PC-9 (cell line): ENCODE measurements at regions not wholly inside any gene's neighbourhood (a gene's known extent, or its start where the extent isn't known, plus 50 kb on each side); places are given as distances from the start of the nearest gene placed in this dataset.

Experiments
- BruUV-seq: library from RNA; stranded (reverse); fragments of 400-500 nt; replicated peaks from 2 replicates; lab custom pipeline; 2021; lab: Mats Ljungman, UMichigan
- CTCF ChIA-PET: fragments of 300-600 bp; sonication (Branson Sonifier 250); formaldehyde crosslinking; loops from one replicate; lab custom pipeline; 2022; ENCODE audit warnings: antibody characterized with exemption; lab: Charles Lee
- POLR2A ChIA-PET: fragments of 300-600 bp; sonication (Branson Sonifier 250); formaldehyde crosslinking; loops from one replicate; lab custom pipeline; 2022; ENCODE audit warnings: antibody characterized with exemption; ENCODE audit not compliant: unreplicated experiment; lab: Charles Lee
- DNase-seq, 2 experiments: peaks; one replicate each; pipeline versions ENCODE4 v3.0.0 to v3.0.0-alpha.2; 2015 to 2022; ENCODE audit warnings: mixed read lengths in 1 of 2
- H2AFZ ChIP-seq: fragments of 200-600 bp; sonication (generic); 2 replicates; pipeline ENCODE4 v1.8.1; 2017; ENCODE audit warnings: antibody characterized with exemption
- H3F3A ChIP-seq: fragments of 200-600 bp; sonication (generic); 2 replicates; pipeline ENCODE4 v1.8.1; 2017; ENCODE audit warnings: antibody characterized with exemption, mild to moderate bottlenecking, low read depth; ENCODE audit not compliant: insufficient read depth
- H3K27ac ChIP-seq: fragments of 200-600 bp; sonication (generic); 2 replicates; pipeline ENCODE4 v1.6.1; 2016; ENCODE audit warnings: mixed run types
- H3K27me3 ChIP-seq: fragments of 200-600 bp; sonication (generic); 2 replicates; pipeline ENCODE4 v1.6.1; 2016; ENCODE audit warnings: low read depth, mixed run types; ENCODE audit not compliant: insufficient read depth
- H3K36me3 ChIP-seq: fragments of 200-600 bp; sonication (generic); 2 replicates; pipeline ENCODE4 v1.6.1; 2016; ENCODE audit warnings: low read depth, mixed run types
- H3K4me1 ChIP-seq: fragments of 200-600 bp; sonication (generic); replicated peaks from 2 replicates; pipeline ENCODE4 v1.6.1; 2016; ENCODE audit warnings: mixed run types; ENCODE audit not compliant: insufficient read depth
- H3K4me2 ChIP-seq: fragments of 200-600 bp; sonication (generic); 2 replicates; pipeline ENCODE4 v1.6.1; 2017; ENCODE audit warnings: mixed run types
- H3K4me3 ChIP-seq: fragments of 200-600 bp; sonication (generic); 2 replicates; pipeline ENCODE4 v1.6.1; 2016; ENCODE audit warnings: mixed run types
- H3K79me2 ChIP-seq: fragments of 200-600 bp; sonication (generic); 2 replicates; pipeline ENCODE4 v1.6.1; 2017; ENCODE audit warnings: low read depth, mixed run types
- H3K9me2 ChIP-seq: fragments of 200-600 bp; sonication (generic); 2 replicates; pipeline ENCODE4 v1.8.1; 2017; ENCODE audit warnings: mild to moderate bottlenecking; ENCODE audit not compliant: insufficient read depth
- H3K9me3 ChIP-seq: fragments of 200-600 bp; sonication (generic); 2 replicates; pipeline ENCODE4 v1.8.1; 2016; ENCODE audit warnings: low read depth; ENCODE audit not compliant: insufficient read depth
- H4K20me1 ChIP-seq: fragments of 200-600 bp; sonication (generic); 2 replicates; pipeline ENCODE4 v1.8.1; 2017; ENCODE audit not compliant: insufficient read depth
- CTCF ChIP-seq: fragments of 200-600 bp; sonication (generic); conservative IDR thresholded peaks from 2 replicates; pipeline ENCODE4 v1.6.1; 2017; ENCODE audit warnings: mixed run types, antibody characterized with exemption, mild to moderate bottlenecking, moderate library complexity
- EZH2 ChIP-seq: fragments of 200-600 bp; sonication (generic); IDR thresholded peaks from 2 replicates; pipeline ENCODE4 v1.8.0; 2017; ENCODE audit warnings: antibody characterized with exemption, low read depth
- intact Hi-C: fragments of 100-400 bp; cut with micrococcal nuclease; formaldehyde crosslinking; loops from one replicate; pipeline ENCODE4 v1.10.0; 2022; ENCODE audit not compliant: unreplicated experiment

GRCh38 chr17:69735285-69735684 lies 320.8 kb downstream of the MAP2K6 start:
- Histone ChIP-seq H4K20me1 (no peaks in the 10 kb centered on the region), H2AFZ (no peak overlapping the region), H3F3A (no peaks in the 10 kb centered on the region), H3K27me3 (no peaks in the 10 kb centered on the region), H3K4me1 (peaks cover 7% of the 10 kb centered on the region; the same call in 1 of the 2 replicates), H3K79me2 (no peaks in the 10 kb centered on the region), H3K4me2 (no peak overlapping the region), H3K36me3 (no peaks in the 10 kb centered on the region), H3K9me3 (no peaks in the 10 kb centered on the region), H3K9me2 (no peaks in the 10 kb centered on the region), H3K4me3 (no peak overlapping the region), H3K27ac (no peak overlapping the region)
- ChIA-PET POLR2A (no interaction called here), CTCF (no interaction called here)
- BruUV-seq = no TSS peak
- TF ChIP-seq EZH2 = no peak
- intact Hi-C loops = no loop called here
- DNase-seq = no peak

DNA sequence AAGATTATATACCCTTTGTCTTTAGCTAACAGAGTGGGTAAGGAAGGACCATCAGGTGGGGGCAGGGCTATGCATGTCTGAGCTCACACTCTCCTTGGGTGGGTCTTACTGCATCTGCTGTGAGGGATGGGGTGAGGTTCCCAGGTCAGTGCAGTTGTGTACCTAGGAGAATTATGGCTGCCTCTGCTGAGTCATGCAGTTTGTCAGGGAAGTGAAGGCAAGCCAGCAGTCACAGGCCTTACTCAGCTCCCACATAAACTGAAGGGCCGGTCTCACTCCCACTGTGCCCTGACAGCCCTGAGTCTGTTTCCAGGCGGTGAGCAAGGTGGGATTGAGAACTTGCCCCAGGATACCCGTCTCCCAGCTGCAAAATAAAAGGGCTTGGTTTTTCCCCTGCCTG lies 328.6 kb downstream of the MAP2K6 start:
- no peaks in the 10 kb centered on the region for H4K20me1 ChIP-seq
- H3K4me1 ChIP-seq = no peaks in the 10 kb centered on the region
- no peaks in the 10 kb centered on the region for H3F3A ChIP-seq
- no peaks in the 10 kb centered on the region for H3K79me2 ChIP-seq
- ChIA-PET POLR2A (no interaction called here), CTCF (no interaction called here)
- intact Hi-C loops = no loop called here
- DNase-seq = no peak
- no peak overlapping the region for H3K27ac ChIP-seq
- no peak overlapping the region for H3K4me2 ChIP-seq
- H3K9me3 ChIP-seq = no peaks in the 10 kb centered on the region; the same call in 1 of the 2 replicates
- no peaks in the 10 kb centered on the region for H3K9me2 ChIP-seq
- no peaks in the 10 kb centered on the region for H3K36me3 ChIP-seq
- H3K27me3 ChIP-seq = no peaks in the 10 kb centered on the region
- TF ChIP-seq EZH2 = no peak
- peak overlapping the region; percentile 58; the same call in 1 of the 2 replicates for H2AFZ ChIP-seq
- no peak overlapping the region for H3K4me3 ChIP-seq
- BruUV-seq = no TSS peak

GRCh38 chr17:69744512-69745070 lies 330.1 kb downstream of the MAP2K6 start:
- Histone ChIP-seq H3K27ac (no peak overlapping the region), H3K4me1 (no peaks in the 10 kb centered on the region), H3K4me2 (no peak overlapping the region), H3F3A (no peaks in the 10 kb centered on the region), H3K36me3 (no peaks in the 10 kb centered on the region), H4K20me1 (no peaks in the 10 kb centered on the region), H2AFZ (no peak overlapping the region), H3K9me3 (no peaks in the 10 kb centered on the region; the same call in 1 of the 2 replicates), H3K79me2 (no peaks in the 10 kb centered on the region), H3K27me3 (no peaks in the 10 kb centered on the region), H3K4me3 (no peak overlapping the region), H3K9me2 (no peaks in the 10 kb centered on the region)
- no TSS peak for BruUV-seq
- POLR2A ChIA-PET = no interaction called here
- TF ChIP-seq EZH2 (no peak), CTCF (no peak)
- DNase-seq = no peak
- CTCF ChIA-PET = no interaction called here
- intact Hi-C loops = no loop called here

GRCh38 chr17:69749911-69750310 lies 325.1 kb upstream of the KCNJ16 start:
- H3K36me3 ChIP-seq = no peaks in the 10 kb centered on the region
- no peaks in the 10 kb centered on the region for H3K9me3 ChIP-seq
- DNase-seq = no peak
- no peak overlapping the region for H3K4me2 ChIP-seq
- ChIA-PET POLR2A (no interaction called here), CTCF (no interaction called here)
- H3K79me2 ChIP-seq = no peaks in the 10 kb centered on the region
- H2AFZ ChIP-seq = no peak overlapping the region
- TF ChIP-seq EZH2 (no peak), CTCF (no peak)
- H4K20me1 ChIP-seq = no peaks in the 10 kb centered on the region
- H3F3A ChIP-seq = no peaks in the 10 kb centered on the region
- H3K27me3 ChIP-seq = no peaks in the 10 kb centered on the region
- intact Hi-C loops = no loop called here
- H3K9me2 ChIP-seq = no peaks in the 10 kb centered on the region
- H3K4me1 ChIP-seq = no peaks in the 10 kb centered on the region
- no TSS peak for BruUV-seq
- no peak overlapping the region for H3K4me3 ChIP-seq
- H3K27ac ChIP-seq = no peak overlapping the region
